ENCODE measurements at regions not wholly inside any gene's neighbourhood (a gene's known extent, or its start where the extent isn't known, plus 50 kb on each side); places are given as distances from the start of the nearest gene placed in this dataset.

- Histone ChIP-seq H3K79me1 (ENCODE audit: low read depth in 1 of 2, low read length in 2 of 2) (no peaks in the 10 kb centered on the region), H2AFZ (replicated peaks; ENCODE audit: low read length, poor library complexity) (no peak overlapping the region), H4K8ac (ENCODE audit: low read depth in 2 of 2, low read length in 2 of 2) (no peak overlapping the region), H3K9me1 (ENCODE audit: insufficient read depth, low read length) (no peaks in the 10 kb centered on the region), H3K9ac (ENCODE audit: low read depth, low read length) (no peak overlapping the region), H2BK5ac (ENCODE audit: low read depth, low read length, poor library complexity, severe bottlenecking) (no peak overlapping the region), H3K4ac (ENCODE audit: low read depth, low read length) (no peak overlapping the region), H3K27ac (ENCODE audit: insufficient read depth, low read length) (no peak overlapping the region), H2BK120ac (ENCODE audit: low read depth, low read length) (no peak overlapping the region), H3K27me3 (ENCODE audit: control insufficient read depth, insufficient read depth, low read length) (no peaks in the 10 kb centered on the region), H3K18ac (ENCODE audit: low read depth, low read length) (no peak overlapping the region), H3K14ac (replicated peaks; ENCODE audit: low read depth, low read length) (no peak overlapping the region), H3K4me1 (ENCODE audit: control insufficient read depth, insufficient read depth, low read length) (no peaks in the 10 kb centered on the region), H2BK15ac (ENCODE audit: low read depth, low read length) (no peak overlapping the region), H2BK20ac (ENCODE audit: low read depth, low read length) (no peak overlapping the region), H4K91ac (ENCODE audit: insufficient read depth, low read depth, low read length) (no peak overlapping the region), H4K5ac (ENCODE audit: low read depth, low read length) (no peak overlapping the region), H3K9me3 (ENCODE audit: control insufficient read depth, insufficient read depth, low read length) (no peaks in the 10 kb centered on the region), H3K56ac (ENCODE audit: extremely low read depth, insufficient read depth, low read length) (no peak overlapping the region), H2AK5ac (ENCODE audit: low read depth, low read length) (no peak overlapping the region), H3K23ac (ENCODE audit: low read depth, low read length) (no peak overlapping the region), H4K20me1 (ENCODE audit: insufficient read depth, low read length) (no peaks in the 10 kb centered on the region), H2AK9ac (replicated peaks; ENCODE audit: low read depth, low read length, poor library complexity) (no peak overlapping the region), H3K4me3 (ENCODE audit: insufficient read depth, low read depth, low read length) (no peak overlapping the region), H3K36me3 (ENCODE audit: control insufficient read depth, insufficient read depth, low read length) (no peaks in the 10 kb centered on the region), H3K4me2 (ENCODE audit: low read depth, low read length) (no peak overlapping the region)
- WGBS, 2 experiments (ENCODE audit: extremely low coverage in 2 of 2, insufficient read length in 1 of 2): 50% methylated on average over 1 of the region's 1 CpG; no CpG with 5 or more reads in 1 of the 2 experiments
- in situ Hi-C loops (cut with MboI; ENCODE audit: low sequenced_read_pairs): no loop called here
- CTCF ChIA-PET: interaction anchor here (0.5 kb wide), 1 partner anchor 992 kb away, joined by 5 read pairs; no protein-coding TSS in a partner anchor
- no peak for ATAC-seq (ENCODE audit: low read depth)
- TF ChIP-seq MXI1 (IDR thresholded peaks at IDR 0.05; ENCODE audit: borderline replicate concordance, low read depth, low read length) (no peak), CHD1 (IDR thresholded peaks at IDR 0.05; ENCODE audit: low read depth, low read length) (no peak), RAD21 (IDR thresholded peaks at IDR 0.05; ENCODE audit: low read length) (no peak), RCOR1 (IDR thresholded peaks at IDR 0.05; ENCODE audit: insufficient replicate concordance, low read length) (no peak), BHLHE40 (IDR thresholded peaks at IDR 0.05; ENCODE audit: low read depth, low read length) (no peak), POLR2A (IDR thresholded peaks at IDR 0.05; ENCODE audit: low read depth, low read length) (no peak)
- no peak for DNase-seq
- intact Hi-C loops (cut with micrococcal nuclease): no loop called here
- POLR2A ChIA-PET (ENCODE audit: unreplicated experiment): no interaction called here
- dilution Hi-C loops (cut with HindIII; ENCODE audit: low sequenced_read_pairs, unreplicated experiment): no loop called here
- BruUV-seq (replicated peaks): no TSS peak
These were observed 417.0 kb downstream of the MAN2A1 start for GRCh38 chr5:110106750-110107149.

All from IMR-90 (cell line).